GM23338 (cell line): ENCODE measurements at regions not wholly inside any gene's neighbourhood (a gene's known extent, or its start where the extent isn't known, plus 50 kb on each side); places are given as distances from the start of the nearest gene placed in this dataset.

Experiments used
- ATAC-seq: fragments of 200-7000 bp; cut with Tn5 transposase; 3 replicates; pipeline ENCODE4 v1.9.1; 2020
- DNase-seq: peaks from one replicate; pipeline ENCODE4 v3.0.0-alpha.2; 2015; ENCODE audit warnings: low spot score
- H2AFZ ChIP-seq: fragments of 200-600 bp; sonication (generic); 2 replicates; pipeline ENCODE4 v1.8.0; 2016; ENCODE audit warnings: antibody characterized with exemption, mild to moderate bottlenecking, moderate library complexity
- H3F3A ChIP-seq: fragments of 200-600 bp; sonication (generic); replicated peaks from 2 replicates; pipeline ENCODE4 v1.8.0; 2017; ENCODE audit warnings: antibody characterized with exemption, mixed run types, low read depth
- H3K27ac ChIP-seq: fragments of 200-600 bp; sonication (generic); 2 replicates; pipeline ENCODE4 v1.6.1; 2016; ENCODE audit warnings: low read depth
- H3K27me3 ChIP-seq: fragments of 200-600 bp; sonication (generic); 2 replicates; pipeline ENCODE4 v1.8.0; 2016; ENCODE audit warnings: mild to moderate bottlenecking, mixed run types, moderate library complexity; ENCODE audit not compliant: insufficient read depth
- H3K36me3 ChIP-seq: fragments of 200-600 bp; sonication (generic); 2 replicates; pipeline ENCODE4 v1.8.0; 2016; ENCODE audit warnings: mild to moderate bottlenecking; ENCODE audit not compliant: insufficient read depth
- H3K4me1 ChIP-seq: fragments of 200-600 bp; sonication (generic); 2 replicates; pipeline ENCODE4 v1.8.0; 2016; ENCODE audit warnings: mild to moderate bottlenecking, moderate library complexity; ENCODE audit not compliant: insufficient read depth
- H3K4me2 ChIP-seq: fragments of 200-600 bp; sonication (generic); 2 replicates; pipeline ENCODE4 v1.7.1; 2017; ENCODE audit warnings: mixed run types
- H3K4me3 ChIP-seq: fragments of 200-600 bp; sonication (generic); 2 replicates; pipeline ENCODE4 v1.6.1; 2016; ENCODE audit warnings: mixed run types
- H3K79me2 ChIP-seq: fragments of 200-600 bp; sonication (generic); replicated peaks from 2 replicates; pipeline ENCODE4 v1.8.0; 2017; ENCODE audit warnings: mild to moderate bottlenecking; ENCODE audit not compliant: insufficient read depth
- H3K9me2 ChIP-seq: fragments of 200-600 bp; sonication (generic); 2 replicates; pipeline ENCODE4 v1.8.0; 2017; ENCODE audit not compliant: insufficient read depth
- H4K20me1 ChIP-seq: fragments of 200-600 bp; sonication (generic); replicated peaks from 2 replicates; pipeline ENCODE4 v1.8.0; 2017; ENCODE audit warnings: mild to moderate bottlenecking; ENCODE audit not compliant: insufficient read depth
- H3K27ac Mint-ChIP-seq: 2 replicates; pipeline ENCODE4 v1.8.0; 2020; ENCODE audit warnings: inconsistent platforms, mild to moderate bottlenecking, moderate library complexity, mixed read lengths
- H3K27me3 Mint-ChIP-seq: 3 replicates; pipeline ENCODE4 v1.8.0; 2022; ENCODE audit warnings: low read depth, mild to moderate bottlenecking, moderate library complexity, mixed read lengths, inconsistent platforms; ENCODE audit not compliant: insufficient read depth, poor library complexity
- H3K36me3 Mint-ChIP-seq: 3 replicates; pipeline ENCODE4 v1.8.0; 2021; ENCODE audit warnings: low read depth, mild to moderate bottlenecking, inconsistent platforms, moderate library complexity, mixed read lengths
- H3K4me1 Mint-ChIP-seq: 3 replicates; pipeline ENCODE4 v1.8.0; 2020; ENCODE audit warnings: mild to moderate bottlenecking, inconsistent platforms, mixed read lengths
- H3K4me3 Mint-ChIP-seq: 3 replicates; pipeline ENCODE4 v1.8.0; 2021; ENCODE audit warnings: moderate library complexity, mild to moderate bottlenecking, inconsistent platforms, mixed read lengths
- H3K9me3 Mint-ChIP-seq: 3 replicates; pipeline ENCODE4 v1.8.0; 2020; ENCODE audit warnings: moderate library complexity, mild to moderate bottlenecking, inconsistent platforms, mixed read lengths
- CREB1 ChIP-seq: fragments of 250-450 bp; sonication (Bioruptor Pico); IDR thresholded peaks from 2 replicates; pipeline ENCODE4 v1.5.0; 2020; ENCODE audit warnings: low read depth, mild to moderate bottlenecking, moderate library complexity
- EZH2 ChIP-seq: fragments of 200-600 bp; sonication (generic); IDR thresholded peaks from one replicate; pipeline ENCODE4 v1.8.0; 2017; ENCODE audit warnings: antibody characterized with exemption, mild to moderate bottlenecking, low read depth; ENCODE audit not compliant: unreplicated experiment
- EZH2phosphoT487 ChIP-seq: fragments of 200-600 bp; sonication (generic); IDR thresholded peaks from one replicate; pipeline ENCODE4 v1.8.1; 2018; ENCODE audit warnings: antibody characterized with exemption; ENCODE audit not compliant: unreplicated experiment
- NANOG ChIP-seq: IDR thresholded peaks from 2 replicates; pipeline ENCODE4 v1.6.1; 2016; ENCODE audit warnings: antibody characterized with exemption, borderline replicate concordance
- POLR2AphosphoS5 ChIP-seq: IDR thresholded peaks from 2 replicates; pipeline ENCODE4 v1.6.1; 2016; ENCODE audit warnings: antibody characterized with exemption, low read depth
- REST ChIP-seq: IDR thresholded peaks from one replicate; pipeline ENCODE4 v1.6.1; 2018; ENCODE audit warnings: antibody characterized with exemption; ENCODE audit not compliant: unreplicated experiment
- STAT1 ChIP-seq: IDR thresholded peaks from one replicate; pipeline ENCODE4 v1.6.1; 2016; ENCODE audit warnings: antibody characterized with exemption; ENCODE audit not compliant: unreplicated experiment
- ZNF114 ChIP-seq: fragments of 250-450 bp; sonication (Bioruptor Pico); IDR thresholded peaks from 2 replicates; pipeline ENCODE4 v1.5.0; 2020; ENCODE audit warnings: mild to moderate bottlenecking, moderate library complexity
- ZNF331 ChIP-seq: fragments of 250-450 bp; sonication (Bioruptor Pico); IDR thresholded peaks from 2 replicates; pipeline ENCODE4 v1.5.0; 2020; ENCODE audit warnings: low read depth, mild to moderate bottlenecking, moderate library complexity
- TF ChIP-seq, protein P1 (sequence below): IDR thresholded peaks from 2 replicates; pipeline ENCODE4 v1.6.1; 2016; ENCODE audit warnings: antibody characterized with exemption
- TF ChIP-seq, protein P2 (sequence below): fragments of 250-450 bp; sonication (Bioruptor Pico); IDR thresholded peaks from 2 replicates; pipeline ENCODE4 v1.5.0; 2020; ENCODE audit warnings: mild to moderate bottlenecking, moderate library complexity

DNA sequence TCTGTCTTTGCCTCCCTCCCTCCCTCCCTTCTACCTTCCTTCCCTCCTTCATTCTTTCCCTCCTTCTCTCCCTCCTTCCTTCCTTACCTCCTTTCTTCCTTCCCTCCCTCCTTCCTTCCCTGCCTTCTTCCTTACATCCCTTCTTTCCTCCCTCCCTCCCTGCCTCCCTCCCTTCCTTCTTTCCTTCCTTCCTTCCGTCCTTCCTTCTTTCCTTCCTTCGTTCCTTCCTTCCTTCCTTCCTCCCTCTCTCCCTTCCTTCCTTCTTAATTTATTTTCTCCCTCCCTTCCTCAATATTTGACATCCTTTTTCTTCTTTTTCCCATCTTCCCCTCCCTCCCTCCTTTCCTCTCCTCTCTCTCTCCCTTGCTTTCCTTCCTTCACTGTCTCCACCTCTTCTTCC, 301.8 kb downstream of the GATA3 start (continued):
- TF ChIP-seq REST (no peak), ZNF331 (no peak), POLR2AphosphoS5 (no peak)

DNA sequence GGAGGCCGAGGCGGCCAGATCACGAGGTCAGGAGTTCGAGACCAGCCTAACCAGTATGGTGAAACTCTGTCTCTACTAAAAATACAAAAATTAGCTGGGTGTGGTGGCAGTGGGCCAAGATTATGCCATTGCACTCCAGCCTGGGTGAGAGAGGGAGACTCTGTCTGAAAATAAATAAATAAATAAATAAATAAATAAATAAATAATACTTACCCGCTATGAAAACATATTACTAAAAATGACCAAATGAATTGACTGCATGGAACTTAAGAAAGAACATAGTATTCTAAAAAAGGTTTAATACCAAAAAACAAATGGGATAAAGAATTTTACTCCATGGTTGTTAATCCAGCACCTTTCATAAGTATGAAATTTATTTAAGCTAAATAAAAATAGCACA, 305.0 kb downstream of the GATA3 start:
- Mint-ChIP-seq H3K4me1 (no peaks in the 10 kb centered on the region), H3K36me3 (no peaks in the 10 kb centered on the region), H3K27ac (no peak overlapping the region), H3K4me3 (no peak overlapping the region), H3K27me3 (peaks cover 2% of the 10 kb centered on the region), H3K9me3 (no peaks in the 10 kb centered on the region)
- H3K9me2 ChIP-seq, result no peaks in the 10 kb centered on the region
- H3K4me1 ChIP-seq, result no peaks in the 10 kb centered on the region
- no peak overlapping the region for H2AFZ ChIP-seq
- H3F3A ChIP-seq, result no peaks in the 10 kb centered on the region
- ATAC-seq (no peak), DNase-seq (no peak)
- no peak overlapping the region for H3K4me3 ChIP-seq
- H3K4me2 ChIP-seq, result no peak overlapping the region
- no peaks in the 10 kb centered on the region for H3K27me3 ChIP-seq
- no peaks in the 10 kb centered on the region for H4K20me1 ChIP-seq
- no peaks in the 10 kb centered on the region for H3K79me2 ChIP-seq
- no peaks in the 10 kb centered on the region for H3K36me3 ChIP-seq
- H3K27ac ChIP-seq, result no peak overlapping the region
- TF ChIP-seq ZNF331 (no peak), STAT1 (no peak), EZH2 (no peak), ZNF114 (CRISPR knock-in tag) (no peak), NANOG (no peak), POLR2AphosphoS5 (no peak), REST (no peak), EZH2phosphoT487 (no peak), CREB1 (CRISPR knock-in tag) (no peak)
- TF ChIP-seq, protein P1, sequence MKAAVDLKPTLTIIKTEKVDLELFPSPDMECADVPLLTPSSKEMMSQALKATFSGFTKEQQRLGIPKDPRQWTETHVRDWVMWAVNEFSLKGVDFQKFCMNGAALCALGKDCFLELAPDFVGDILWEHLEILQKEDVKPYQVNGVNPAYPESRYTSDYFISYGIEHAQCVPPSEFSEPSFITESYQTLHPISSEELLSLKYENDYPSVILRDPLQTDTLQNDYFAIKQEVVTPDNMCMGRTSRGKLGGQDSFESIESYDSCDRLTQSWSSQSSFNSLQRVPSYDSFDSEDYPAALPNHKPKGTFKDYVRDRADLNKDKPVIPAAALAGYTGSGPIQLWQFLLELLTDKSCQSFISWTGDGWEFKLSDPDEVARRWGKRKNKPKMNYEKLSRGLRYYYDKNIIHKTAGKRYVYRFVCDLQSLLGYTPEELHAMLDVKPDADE, result no peak
- TF ChIP-seq, protein P2, sequence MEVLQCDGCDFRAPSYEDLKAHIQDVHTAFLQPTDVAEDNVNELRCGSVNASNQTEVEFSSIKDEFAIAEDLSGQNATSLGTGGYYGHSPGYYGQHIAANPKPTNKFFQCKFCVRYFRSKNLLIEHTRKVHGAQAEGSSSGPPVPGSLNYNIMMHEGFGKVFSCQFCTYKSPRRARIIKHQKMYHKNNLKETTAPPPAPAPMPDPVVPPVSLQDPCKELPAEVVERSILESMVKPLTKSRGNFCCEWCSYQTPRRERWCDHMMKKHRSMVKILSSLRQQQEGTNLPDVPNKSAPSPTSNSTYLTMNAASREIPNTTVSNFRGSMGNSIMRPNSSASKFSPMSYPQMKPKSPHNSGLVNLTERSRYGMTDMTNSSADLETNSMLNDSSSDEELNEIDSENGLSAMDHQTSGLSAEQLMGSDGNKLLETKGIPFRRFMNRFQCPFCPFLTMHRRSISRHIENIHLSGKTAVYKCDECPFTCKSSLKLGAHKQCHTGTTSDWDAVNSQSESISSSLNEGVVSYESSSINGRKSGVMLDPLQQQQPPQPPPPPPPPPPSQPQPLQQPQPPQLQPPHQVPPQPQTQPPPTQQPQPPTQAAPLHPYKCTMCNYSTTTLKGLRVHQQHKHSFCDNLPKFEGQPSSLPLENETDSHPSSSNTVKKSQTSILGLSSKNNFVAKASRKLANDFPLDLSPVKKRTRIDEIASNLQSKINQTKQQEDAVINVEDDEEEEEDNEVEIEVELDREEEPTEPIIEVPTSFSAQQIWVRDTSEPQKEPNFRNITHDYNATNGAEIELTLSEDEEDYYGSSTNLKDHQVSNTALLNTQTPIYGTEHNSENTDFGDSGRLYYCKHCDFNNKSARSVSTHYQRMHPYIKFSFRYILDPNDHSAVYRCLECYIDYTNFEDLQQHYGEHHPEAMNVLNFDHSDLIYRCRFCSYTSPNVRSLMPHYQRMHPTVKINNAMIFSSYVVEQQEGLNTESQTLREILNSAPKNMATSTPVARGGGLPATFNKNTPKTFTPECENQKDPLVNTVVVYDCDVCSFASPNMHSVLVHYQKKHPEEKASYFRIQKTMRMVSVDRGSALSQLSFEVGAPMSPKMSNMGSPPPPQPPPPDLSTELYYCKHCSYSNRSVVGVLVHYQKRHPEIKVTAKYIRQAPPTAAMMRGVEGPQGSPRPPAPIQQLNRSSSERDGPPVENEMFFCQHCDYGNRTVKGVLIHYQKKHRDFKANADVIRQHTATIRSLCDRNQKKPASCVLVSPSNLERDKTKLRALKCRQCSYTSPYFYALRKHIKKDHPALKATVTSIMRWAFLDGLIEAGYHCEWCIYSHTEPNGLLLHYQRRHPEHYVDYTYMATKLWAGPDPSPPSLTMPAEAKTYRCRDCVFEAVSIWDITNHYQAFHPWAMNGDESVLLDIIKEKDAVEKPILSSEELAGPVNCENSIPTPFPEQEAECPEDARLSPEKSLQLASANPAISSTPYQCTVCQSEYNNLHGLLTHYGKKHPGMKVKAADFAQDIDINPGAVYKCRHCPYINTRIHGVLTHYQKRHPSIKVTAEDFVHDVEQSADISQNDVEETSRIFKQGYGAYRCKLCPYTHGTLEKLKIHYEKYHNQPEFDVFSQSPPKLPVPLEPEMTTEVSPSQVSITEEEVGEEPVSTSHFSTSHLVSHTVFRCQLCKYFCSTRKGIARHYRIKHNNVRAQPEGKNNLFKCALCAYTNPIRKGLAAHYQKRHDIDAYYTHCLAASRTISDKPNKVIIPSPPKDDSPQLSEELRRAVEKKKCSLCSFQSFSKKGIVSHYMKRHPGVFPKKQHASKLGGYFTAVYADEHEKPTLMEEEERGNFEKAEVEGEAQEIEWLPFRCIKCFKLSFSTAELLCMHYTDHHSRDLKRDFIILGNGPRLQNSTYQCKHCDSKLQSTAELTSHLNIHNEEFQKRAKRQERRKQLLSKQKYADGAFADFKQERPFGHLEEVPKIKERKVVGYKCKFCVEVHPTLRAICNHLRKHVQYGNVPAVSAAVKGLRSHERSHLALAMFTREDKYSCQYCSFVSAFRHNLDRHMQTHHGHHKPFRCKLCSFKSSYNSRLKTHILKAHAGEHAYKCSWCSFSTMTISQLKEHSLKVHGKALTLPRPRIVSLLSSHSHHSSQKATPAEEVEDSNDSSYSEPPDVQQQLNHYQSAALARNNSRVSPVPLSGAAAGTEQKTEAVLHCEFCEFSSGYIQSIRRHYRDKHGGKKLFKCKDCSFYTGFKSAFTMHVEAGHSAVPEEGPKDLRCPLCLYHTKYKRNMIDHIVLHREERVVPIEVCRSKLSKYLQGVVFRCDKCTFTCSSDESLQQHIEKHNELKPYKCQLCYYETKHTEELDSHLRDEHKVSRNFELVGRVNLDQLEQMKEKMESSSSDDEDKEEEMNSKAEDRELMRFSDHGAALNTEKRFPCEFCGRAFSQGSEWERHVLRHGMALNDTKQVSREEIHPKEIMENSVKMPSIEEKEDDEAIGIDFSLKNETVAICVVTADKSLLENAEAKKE (CRISPR knock-in tag), result no peak
